GM18861 (cell line): ENCODE measurements at regions not wholly inside any gene's neighbourhood (a gene's known extent, or its start where the extent isn't known, plus 50 kb on each side); places are given as distances from the start of the nearest gene placed in this dataset.
"Not testable (repeated sequence)": the region's sequence is repeated elsewhere in the genome, so short reads cannot be mapped to it uniquely, and the experiment has no call there.

Experiments used
- ATAC-seq: cut with Tn5 transposase; IDR thresholded peaks from one replicate; pipeline ENCODE4 v1.9.1; 2021; ENCODE audit not compliant: unreplicated experiment

GRCh38 chr9:119677811-119678505 lies 308.7 kb upstream of the BRINP1 start:
- ATAC-seq: no peak

GRCh38 chr9:119675951-119676350 lies 306.7 kb upstream of the BRINP1 start:
- no peak for ATAC-seq

GRCh38 chr9:119672763-119673162 lies 303.5 kb upstream of the BRINP1 start:
- not testable (repeated sequence) for ATAC-seq

GRCh38 chr9:119667916-119668315 lies 298.7 kb upstream of the BRINP1 start:
- no peak for ATAC-seq

- no peak for ATAC-seq
These were observed 297.9 kb upstream of the BRINP1 start for GRCh38 chr9:119667163-119667562.

- ATAC-seq: no peak
These were observed 293.1 kb upstream of the BRINP1 start for GRCh38 chr9:119662329-119662728.

- no peak for ATAC-seq
These were observed 283.7 kb upstream of the BRINP1 start for GRCh38 chr9:119652931-119653330.

- ATAC-seq: no peak
These were observed 280.0 kb upstream of the BRINP1 start for GRCh38 chr9:119649205-119649604.

GRCh38 chr9:119639287-119639955 lies 270.2 kb upstream of the BRINP1 start:
- no peak for ATAC-seq

- no peak for ATAC-seq
These were observed 264.8 kb upstream of the BRINP1 start for GRCh38 chr9:119634006-119634405.

- ATAC-seq: no peak
These were observed 242.3 kb upstream of the BRINP1 start for GRCh38 chr9:119611565-119611964.

- no peak for ATAC-seq
These were observed 240.2 kb upstream of the BRINP1 start for GRCh38 chr9:119609277-119609971.

- no peak for ATAC-seq
These were observed 232.4 kb upstream of the BRINP1 start for GRCh38 chr9:119601632-119602031.

- no peak for ATAC-seq
These were observed 228.3 kb upstream of the BRINP1 start for GRCh38 chr9:119597499-119597898.

- ATAC-seq: no peak
These were observed 227.5 kb upstream of the BRINP1 start for GRCh38 chr9:119596703-119597102.

GRCh38 chr9:119588874-119589744 lies 219.9 kb upstream of the BRINP1 start:
- ATAC-seq: no peak

- ATAC-seq: no peak
These were observed 208.6 kb upstream of the BRINP1 start for GRCh38 chr9:119577881-119578280.

GRCh38 chr9:119559986-119560385 lies 190.8 kb upstream of the BRINP1 start:
- no peak for ATAC-seq

- ATAC-seq: no peak
These were observed 189.8 kb upstream of the BRINP1 start for GRCh38 chr9:119559056-119559455.

- ATAC-seq: peak; percentile 96
These were observed 187.1 kb upstream of the BRINP1 start for GRCh38 chr9:119556129-119556875.
